Activated CD4-positive, alpha-beta T cell treated with anti-CD3 and anti-CD28 coated beads, Interleukin-2, amount 50 U/mL, for 16 hours (primary cell): ENCODE measurements at regions not wholly inside any gene's neighbourhood (a gene's known extent, or its start where the extent isn't known, plus 50 kb on each side); places are given as distances from the start of the nearest gene placed in this dataset.
A peak's percentile ranks its signal among the peaks of the same experiment; 100 is the strongest.
"Not testable (repeated sequence)": the region's sequence is repeated elsewhere in the genome, so short reads cannot be mapped to it uniquely, and the experiment has no call there.

Source experiments
- DNase-seq: peaks from one replicate; pipeline ENCODE4 v3.0.0-alpha.2; 2020

DNA sequence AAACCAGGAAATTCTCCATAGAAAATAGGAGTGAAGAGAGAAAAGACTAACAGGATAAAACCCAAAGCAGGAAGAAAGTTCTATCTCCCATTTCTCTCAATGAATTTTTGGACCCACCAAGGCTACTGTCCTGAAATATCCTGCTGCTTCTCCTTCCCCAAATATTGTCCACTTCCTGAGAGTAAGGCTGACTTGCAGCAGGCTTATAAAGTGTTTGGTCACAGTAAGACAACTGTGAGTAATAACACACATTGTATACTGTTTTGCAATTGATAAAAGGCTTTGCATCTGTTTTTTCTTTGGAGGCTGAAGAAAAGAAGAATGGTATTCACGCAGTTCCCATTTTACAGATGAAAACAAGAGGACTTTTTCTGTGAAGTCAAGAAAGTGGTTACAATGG is 52.8 kb downstream of the FOXD4L6 start:
- not testable (repeated sequence) for DNase-seq

- peak; percentile 6 for DNase-seq
Observed at GRCh38 chr9:41074356-41074942, 54.0 kb downstream of the FOXD4L6 start.

- DNase-seq, result not testable (repeated sequence)
Observed at GRCh38 chr9:41073471-41074243, 54.8 kb downstream of the FOXD4L6 start.

DNA sequence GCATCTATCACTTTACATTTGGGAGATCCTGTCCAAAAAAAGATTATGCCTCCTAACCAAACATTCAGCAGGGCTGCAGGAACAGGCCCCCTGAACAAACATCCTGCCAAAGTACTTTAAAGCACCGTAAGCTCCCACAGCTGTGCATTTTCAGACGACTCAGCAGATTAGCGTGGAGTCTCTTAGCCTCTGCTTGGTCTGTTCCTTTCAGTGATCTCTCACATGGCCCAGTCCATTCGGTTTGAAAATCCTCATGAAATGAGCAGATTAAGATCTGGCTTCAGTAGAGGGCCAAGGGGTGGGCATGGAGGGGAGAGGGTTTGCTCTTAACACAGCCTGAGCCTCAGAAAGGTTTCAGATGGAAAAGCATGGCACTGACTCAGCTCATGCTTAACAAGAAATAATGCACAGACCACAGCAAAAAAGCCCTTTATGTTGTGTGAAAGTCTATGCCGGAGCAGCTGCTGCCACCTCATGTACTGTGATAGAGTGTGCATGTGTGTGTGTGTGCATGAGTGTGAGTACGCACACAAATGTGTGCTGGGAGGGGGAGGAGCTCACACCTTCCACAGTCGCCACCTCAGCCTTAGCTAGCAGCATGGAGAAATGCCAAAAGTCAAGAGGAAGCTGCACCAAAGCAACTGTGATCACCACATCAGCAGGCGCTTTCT is 64.2 kb downstream of the FOXD4L6 start:
- peak; percentile 36 for DNase-seq

GRCh38 chr9:41063243-41063642 is 65.2 kb downstream of the FOXD4L6 start:
- not testable (repeated sequence) for DNase-seq

DNA sequence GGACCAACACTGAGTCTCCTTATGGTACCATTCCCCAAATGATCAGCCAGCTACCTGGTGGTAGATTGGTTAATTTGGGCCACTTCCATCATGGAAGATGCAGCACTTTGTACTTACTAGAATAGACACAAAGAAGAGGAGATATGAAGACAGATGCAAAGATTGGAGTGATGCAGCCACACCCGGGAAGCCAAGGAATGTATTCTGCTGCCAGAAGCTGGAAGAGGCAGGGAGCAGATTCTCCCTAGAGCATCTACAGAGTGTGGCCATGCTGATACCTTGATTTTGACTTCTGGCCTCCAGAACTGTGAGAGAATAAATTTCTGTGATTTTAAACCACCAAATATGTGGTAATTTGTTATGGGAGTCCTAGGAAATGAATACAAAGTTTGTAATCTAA is 68.9 kb downstream of the FOXD4L6 start:
- DNase-seq, result not testable (repeated sequence)

GRCh38 chr9:41053666-41054363 is 74.7 kb downstream of the FOXD4L6 start:
- not testable (repeated sequence) for DNase-seq

DNA sequence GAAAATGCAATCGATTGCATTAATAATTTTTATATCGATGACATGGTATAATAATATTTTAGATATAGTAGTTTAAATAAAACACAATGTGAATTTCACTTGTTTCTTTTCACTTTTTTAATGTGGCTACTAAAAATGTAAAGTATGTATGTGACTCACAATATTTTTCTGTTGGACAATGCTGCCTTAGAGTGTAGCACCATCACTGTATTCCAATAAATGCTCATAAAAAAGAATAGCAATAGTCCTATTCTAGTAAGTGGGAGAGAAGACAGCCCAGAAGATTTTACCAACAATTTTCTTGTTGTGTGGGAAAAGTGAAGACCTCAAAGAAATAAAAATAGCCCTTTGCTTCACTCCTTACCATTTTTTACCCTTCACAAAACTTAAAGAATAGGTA is 79.8 kb downstream of the FOXD4L6 start:
- not testable (repeated sequence) for DNase-seq

DNA sequence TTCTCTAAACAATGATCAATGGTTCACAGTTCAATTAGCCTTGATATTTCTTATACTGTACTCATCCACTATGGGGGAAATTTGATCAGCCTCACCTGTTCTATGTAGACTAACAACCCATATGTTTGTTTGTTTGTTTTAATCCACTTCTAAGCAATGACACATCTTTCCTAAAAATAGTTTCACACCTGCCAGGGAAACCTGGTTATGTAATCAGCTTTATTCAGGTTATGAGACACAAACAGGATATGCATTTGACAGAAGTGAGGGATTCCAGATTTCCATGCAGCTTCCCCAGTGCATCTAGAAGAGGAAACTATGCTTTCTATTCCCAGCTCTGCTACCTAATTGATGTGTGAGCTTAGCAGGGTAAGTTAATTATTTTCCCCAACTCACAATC is 80.7 kb downstream of the FOXD4L6 start:
- DNase-seq, result not testable (repeated sequence)

- DNase-seq, result not testable (repeated sequence)
Observed at GRCh38 chr9:41044930-41045329, 83.6 kb downstream of the FOXD4L6 start.

DNA sequence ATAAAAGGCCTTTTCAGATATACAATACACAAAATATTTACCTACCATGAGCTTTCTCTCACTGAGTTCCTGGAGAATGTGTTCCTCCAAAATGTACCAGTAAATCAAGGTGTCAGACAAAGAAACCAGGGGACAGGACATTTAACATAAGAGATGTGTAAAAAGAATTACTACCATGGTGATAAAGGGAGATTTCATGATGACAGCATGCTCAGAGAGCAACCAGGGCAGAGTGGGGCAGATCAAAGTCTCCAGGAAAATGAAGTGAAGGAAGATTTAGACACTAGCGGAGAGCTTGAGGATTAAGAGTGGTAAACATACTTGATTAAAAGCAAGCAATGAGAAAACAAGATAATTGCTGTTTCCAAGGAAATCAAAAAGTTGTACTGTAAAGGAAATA is 85.0 kb downstream of the FOXD4L6 start:
- not testable (repeated sequence) for DNase-seq

- DNase-seq, result not testable (repeated sequence)
Observed at GRCh38 chr9:41042111-41042510, 86.4 kb downstream of the FOXD4L6 start.

- not testable (repeated sequence) for DNase-seq
Observed at GRCh38 chr9:41040705-41041342, 87.7 kb downstream of the FOXD4L6 start.

DNA sequence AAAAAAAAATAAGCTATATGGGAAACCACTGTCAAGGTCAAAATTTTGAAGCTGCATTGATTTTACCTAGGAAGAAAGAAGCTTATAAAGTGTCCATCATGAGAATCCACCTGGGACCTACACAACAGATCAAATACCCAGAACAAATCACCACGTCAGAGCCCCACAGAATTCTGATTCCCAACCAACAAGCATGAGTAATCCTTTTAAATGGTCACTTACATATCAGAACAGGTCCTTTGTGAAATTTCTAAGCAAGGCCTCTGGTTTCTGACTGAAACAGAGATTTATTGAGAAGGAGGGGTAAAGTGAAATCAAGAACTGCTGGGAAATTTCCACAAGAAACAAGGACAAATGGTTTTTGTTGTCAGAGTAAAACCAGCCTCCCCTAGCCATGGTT is 93.2 kb downstream of the FOXD4L6 start:
- not testable (repeated sequence) for DNase-seq

DNA sequence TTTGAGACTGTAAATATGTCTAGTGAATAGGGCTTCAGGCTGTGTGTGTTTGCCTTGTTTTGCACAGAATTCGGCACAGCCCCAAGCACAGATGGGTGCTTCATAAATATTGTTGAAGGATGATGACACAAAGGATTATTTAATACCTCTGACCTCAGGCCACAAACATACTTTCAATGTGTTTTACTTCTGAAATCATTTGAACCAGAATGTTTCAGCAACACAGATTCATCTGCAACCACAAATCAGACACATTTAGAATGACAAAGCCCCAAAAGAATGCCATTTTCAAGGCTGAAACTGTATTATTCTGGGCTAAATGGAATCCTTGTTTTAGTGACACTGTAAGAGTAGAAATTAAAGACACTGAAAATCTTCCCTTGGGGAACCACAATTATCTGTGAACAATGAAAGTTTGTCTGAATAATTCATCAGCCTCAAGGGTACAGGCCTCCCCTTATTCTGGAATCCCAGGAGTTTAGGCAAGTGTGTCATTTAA is 93.7 kb downstream of the FOXD4L6 start:
- DNase-seq, result not testable (repeated sequence)

- DNase-seq, result not testable (repeated sequence)
Observed at GRCh38 chr9:41033877-41034276, 94.6 kb downstream of the FOXD4L6 start.

- DNase-seq, result not testable (repeated sequence)
Observed at GRCh38 chr9:41033360-41033759, 95.1 kb downstream of the FOXD4L6 start.

- DNase-seq, result not testable (repeated sequence)
Observed at GRCh38 chr9:41026912-41027676, 101.4 kb downstream of the FOXD4L6 start.

DNA sequence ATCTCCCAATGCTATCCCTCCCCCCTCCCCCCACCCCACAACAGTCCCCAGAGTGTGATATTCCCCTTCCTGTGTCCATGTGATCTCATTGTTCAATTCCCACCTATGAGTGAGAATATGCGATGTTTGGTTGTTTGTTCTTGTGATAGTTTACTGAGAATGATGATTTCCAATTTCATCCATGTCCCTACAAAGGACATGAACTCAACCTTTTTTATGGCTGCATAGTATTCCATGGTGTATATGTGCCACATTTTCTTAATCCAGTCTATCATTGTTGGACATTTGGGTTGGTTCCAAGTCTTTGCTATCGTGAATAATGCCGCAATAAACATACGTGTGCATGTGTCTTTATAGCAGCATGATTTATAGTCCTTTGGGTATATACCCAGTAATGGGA is 106.1 kb downstream of the FOXD4L6 start:
- not testable (repeated sequence) for DNase-seq

GRCh38 chr9:41019858-41020562 is 108.5 kb downstream of the FOXD4L6 start:
- DNase-seq, result not testable (repeated sequence)

GRCh38 chr9:41018948-41019347 is 109.5 kb downstream of the FOXD4L6 start:
- not testable (repeated sequence) for DNase-seq
